Choroid plexus epithelial cell (primary cell): ENCODE measurements at regions not wholly inside any gene's neighbourhood (a gene's known extent, or its start where the extent isn't known, plus 50 kb on each side); places are given as distances from the start of the nearest gene placed in this dataset.

Source experiments
- DNase-seq: peaks from one replicate; pipeline ENCODE4 v3.0.0-alpha.2; 2010; ENCODE audit warnings: low read depth
- H3K4me3 ChIP-seq: 2 replicates; pipeline ENCODE4 v1.5.1; 2011; ENCODE audit warnings: low read depth, mild to moderate bottlenecking, control low read depth, low read length, moderate library complexity
- CTCF ChIP-seq: conservative IDR thresholded peaks from 2 replicates; pipeline ENCODE4 v1.5.1; 2011; ENCODE audit warnings: low read depth, mild to moderate bottlenecking, control low read depth, inconsistent platforms, low read length, moderate library complexity

DNA sequence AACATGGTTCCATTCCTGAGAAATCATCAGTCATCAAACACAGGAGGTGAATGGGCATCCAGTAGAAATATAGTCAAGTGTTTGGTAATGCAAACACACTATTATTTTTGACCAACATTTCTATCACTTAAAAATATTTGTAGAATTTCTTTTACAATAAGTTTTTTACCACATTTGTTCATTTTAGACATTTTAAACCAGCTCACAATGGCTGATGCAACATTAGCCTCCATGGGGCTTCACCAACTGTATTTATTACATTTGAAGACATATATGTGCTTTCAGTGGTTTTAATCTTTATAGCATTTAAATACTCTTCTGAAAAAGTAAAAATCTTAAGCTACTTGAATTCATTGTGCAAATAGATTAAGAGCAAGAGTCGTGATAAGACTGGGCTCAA lies 1201.4 kb upstream of the TMEM132C start:
- no peak for DNase-seq
- H3K4me3 ChIP-seq, result no peak overlapping the region
- TF ChIP-seq CTCF, result no peak

DNA sequence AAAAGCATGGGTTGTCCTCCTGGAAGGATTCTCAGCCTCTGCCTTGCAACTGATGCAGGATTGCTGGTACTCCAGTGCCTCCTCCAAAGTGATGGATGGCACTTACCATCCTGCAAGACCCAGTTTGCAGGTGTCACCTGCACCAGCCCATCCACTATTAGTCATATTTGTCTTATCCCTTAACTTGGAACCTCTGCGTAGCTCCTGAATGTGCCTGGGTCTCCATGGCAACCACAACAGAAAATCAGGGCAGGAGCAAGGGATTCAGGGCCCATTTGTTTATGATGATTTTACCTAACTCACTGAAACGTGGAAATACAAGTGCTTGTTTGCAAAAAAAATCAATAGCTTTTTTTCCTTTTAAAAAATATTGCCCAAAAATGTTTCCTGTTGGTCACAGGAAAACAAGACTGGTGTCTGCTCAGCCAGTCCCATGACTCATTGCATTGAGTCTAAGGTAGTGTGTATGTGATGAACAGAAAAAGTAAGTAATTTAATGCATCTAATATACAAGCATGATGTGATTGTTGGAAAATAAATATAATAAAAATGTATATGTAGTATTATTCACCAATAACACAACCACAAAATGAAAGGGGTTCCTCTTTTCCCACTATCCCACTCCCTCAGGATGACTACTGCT lies 1196.3 kb upstream of the TMEM132C start:
- no peak for TF ChIP-seq CTCF
- H3K4me3 ChIP-seq, result no peak overlapping the region
- no peak for DNase-seq

- DNase-seq, result no peak
- H3K4me3 ChIP-seq, result no peak overlapping the region
- TF ChIP-seq CTCF, result no peak
Measured at GRCh38 chr12:127074161-127074560, 1192.8 kb upstream of the TMEM132C start.

DNA sequence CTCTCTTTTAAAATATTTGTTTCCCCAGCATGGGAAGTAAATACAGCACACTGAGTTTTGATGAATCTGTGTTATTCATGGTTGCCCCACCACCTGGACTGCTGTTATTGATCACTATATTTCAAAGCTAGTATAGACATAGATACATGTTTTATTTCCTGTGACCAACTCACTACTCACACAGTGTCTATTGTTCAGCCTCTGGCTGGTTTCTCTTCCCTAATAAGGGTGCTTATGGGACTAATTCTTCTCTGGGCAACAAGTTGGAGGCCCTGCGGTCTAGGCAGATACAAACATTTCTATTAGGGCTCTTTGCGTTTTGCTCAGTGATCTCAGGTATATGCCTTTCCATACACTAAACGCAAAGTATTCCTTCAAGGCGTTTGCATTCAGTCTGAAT lies 1191.0 kb upstream of the TMEM132C start:
- DNase-seq, result no peak
- no peak overlapping the region for H3K4me3 ChIP-seq
- TF ChIP-seq CTCF, result no peak

- DNase-seq, result no peak
- no peak overlapping the region for H3K4me3 ChIP-seq
- no peak for TF ChIP-seq CTCF
Measured at GRCh38 chr12:127077262-127078045, 1189.5 kb upstream of the TMEM132C start.

- no peak for DNase-seq
- H3K4me3 ChIP-seq, result no peak overlapping the region
- TF ChIP-seq CTCF, result no peak
Measured at GRCh38 chr12:127078577-127079350, 1188.2 kb upstream of the TMEM132C start.
